ENCODE measurements at regions not wholly inside any gene's neighbourhood (a gene's known extent, or its start where the extent isn't known, plus 50 kb on each side); places are given as distances from the start of the nearest gene placed in this dataset.
"Not testable (repeated sequence)": the region's sequence is repeated elsewhere in the genome, so short reads cannot be mapped to it uniquely, and the experiment has no call there.

- no peaks in the 10 kb centered on the region; the same call in 1 of the 2 replicates for H3K4me1 ChIP-seq (ENCODE audit: insufficient read depth, low read length)
- no peak overlapping the region for H3K9ac ChIP-seq (ENCODE audit: low read depth, low read length)
- no peak overlapping the region for H3K27ac ChIP-seq (ENCODE audit: low read length)
- peaks cover 18% of the 10 kb centered on the region for H3K9me3 ChIP-seq (ENCODE audit: insufficient read depth, low read depth, low read length)
- H3K4me3 ChIP-seq (ENCODE audit: low read length): no peak overlapping the region
- no peaks in the 10 kb centered on the region for H3K27me3 ChIP-seq (ENCODE audit: insufficient read depth, low read length)
- H3K36me3 ChIP-seq (ENCODE audit: insufficient read depth, low read depth, low read length): no peaks in the 10 kb centered on the region
Measured at GRCh38 chr9:75231167-75231566, 142.9 kb downstream of the OSTF1 start.

DNA sequence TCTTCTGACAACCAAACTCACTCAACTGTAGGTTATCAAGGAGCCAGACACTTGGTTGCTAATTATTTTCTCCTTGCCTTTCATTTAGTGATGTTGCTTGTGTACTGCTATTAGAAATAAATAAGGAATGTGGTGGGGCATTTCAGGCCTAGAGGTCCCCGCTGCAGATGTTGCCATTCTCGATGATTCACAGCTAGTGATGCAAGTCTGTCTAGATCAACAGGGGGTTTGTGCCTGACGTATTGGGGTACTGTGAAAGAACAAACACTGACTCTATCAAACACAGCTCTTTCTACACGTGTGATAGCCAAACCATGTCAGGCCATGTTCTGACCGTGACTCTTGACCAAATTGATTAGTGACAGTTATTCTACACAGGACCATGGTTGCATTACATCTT is 144.7 kb downstream of the OSTF1 start:
- Histone ChIP-seq H3K9ac (ENCODE audit: low read depth, low read length) (no peak overlapping the region), H3K36me3 (ENCODE audit: insufficient read depth, low read depth, low read length) (no peaks in the 10 kb centered on the region), H3K4me1 (ENCODE audit: insufficient read depth, low read length) (no peaks in the 10 kb centered on the region), H3K27ac (ENCODE audit: low read length) (no peak overlapping the region), H3K4me3 (ENCODE audit: low read length) (no peak overlapping the region), H3K27me3 (ENCODE audit: insufficient read depth, low read length) (no peaks in the 10 kb centered on the region), H3K9me3 (ENCODE audit: insufficient read depth, low read depth, low read length) (peaks cover 16% of the 10 kb centered on the region)

- no peak overlapping the region for H3K27ac ChIP-seq (ENCODE audit: low read length)
- no peaks in the 10 kb centered on the region for H3K36me3 ChIP-seq (ENCODE audit: insufficient read depth, low read depth, low read length)
- no peak overlapping the region for H3K4me3 ChIP-seq (ENCODE audit: low read length)
Measured at GRCh38 chr9:75235632-75236031, 147.3 kb downstream of the OSTF1 start.

GRCh38 chr9:75238311-75238976 is 150.1 kb downstream of the OSTF1 start:
- Histone ChIP-seq H3K4me1 (ENCODE audit: insufficient read depth, low read length) (no peaks in the 10 kb centered on the region), H3K4me3 (ENCODE audit: low read length) (no peak overlapping the region), H3K27ac (ENCODE audit: low read length) (no peak overlapping the region), H3K27me3 (ENCODE audit: insufficient read depth, low read length) (no peaks in the 10 kb centered on the region), H3K9ac (ENCODE audit: low read depth, low read length) (no peak overlapping the region), H3K9me3 (ENCODE audit: insufficient read depth, low read depth, low read length) (peaks cover 16% of the 10 kb centered on the region), H3K36me3 (ENCODE audit: insufficient read depth, low read depth, low read length) (no peaks in the 10 kb centered on the region)

More at GRCh38 chr9:75235632-75236031, 147.3 kb downstream of the OSTF1 start:
- H3K9me3 ChIP-seq (ENCODE audit: insufficient read depth, low read depth, low read length): peaks cover 16% of the 10 kb centered on the region
- no peaks in the 10 kb centered on the region for H3K4me1 ChIP-seq (ENCODE audit: insufficient read depth, low read length)
- no peak overlapping the region for H3K9ac ChIP-seq (ENCODE audit: low read depth, low read length)
- H3K27me3 ChIP-seq (ENCODE audit: insufficient read depth, low read length): no peaks in the 10 kb centered on the region

- Histone ChIP-seq H3K9ac (ENCODE audit: low read depth, low read length) (no peak overlapping the region), H3K27ac (ENCODE audit: low read length) (no peak overlapping the region), H3K4me1 (ENCODE audit: insufficient read depth, low read length) (no peaks in the 10 kb centered on the region)
Measured at GRCh38 chr9:75239176-75239575, 150.9 kb downstream of the OSTF1 start.

DNA sequence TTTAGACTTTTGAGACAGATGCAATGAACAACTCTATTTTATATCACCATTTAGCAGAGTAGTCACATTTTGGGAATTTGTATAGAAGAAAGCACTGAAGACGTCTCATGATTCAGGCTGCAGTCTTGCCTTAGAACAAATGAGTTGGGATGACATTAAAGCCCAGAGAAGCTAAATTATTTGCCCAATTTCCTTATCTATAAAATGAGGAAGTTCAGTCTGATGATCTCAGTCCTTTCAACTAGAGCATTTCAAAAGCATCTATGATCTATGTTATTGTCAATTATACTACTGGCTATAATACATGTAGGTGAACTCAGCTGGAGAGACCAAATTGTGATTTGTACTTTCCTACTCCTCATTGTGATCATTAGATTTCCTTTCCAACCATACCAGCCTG is 154.1 kb downstream of the OSTF1 start:
- peaks cover 15% of the 10 kb centered on the region; the same call in 1 of the 2 replicates for H3K9me3 ChIP-seq (ENCODE audit: insufficient read depth, low read depth, low read length)
- no peak overlapping the region for H3K27ac ChIP-seq (ENCODE audit: low read length)
- no peaks in the 10 kb centered on the region for H3K36me3 ChIP-seq (ENCODE audit: insufficient read depth, low read depth, low read length)
- H3K4me1 ChIP-seq (ENCODE audit: insufficient read depth, low read length): no peaks in the 10 kb centered on the region
- no peak overlapping the region for H3K9ac ChIP-seq (ENCODE audit: low read depth, low read length)
- no peak overlapping the region for H3K4me3 ChIP-seq (ENCODE audit: low read length)
- H3K27me3 ChIP-seq (ENCODE audit: insufficient read depth, low read length): no peaks in the 10 kb centered on the region

More at GRCh38 chr9:75239176-75239575, 150.9 kb downstream of the OSTF1 start:
- no peaks in the 10 kb centered on the region for H3K27me3 ChIP-seq (ENCODE audit: insufficient read depth, low read length)
- no peak overlapping the region for H3K4me3 ChIP-seq (ENCODE audit: low read length)
- H3K36me3 ChIP-seq (ENCODE audit: insufficient read depth, low read depth, low read length): no peaks in the 10 kb centered on the region
- H3K9me3 ChIP-seq (ENCODE audit: insufficient read depth, low read depth, low read length): peaks cover 16% of the 10 kb centered on the region

DNA sequence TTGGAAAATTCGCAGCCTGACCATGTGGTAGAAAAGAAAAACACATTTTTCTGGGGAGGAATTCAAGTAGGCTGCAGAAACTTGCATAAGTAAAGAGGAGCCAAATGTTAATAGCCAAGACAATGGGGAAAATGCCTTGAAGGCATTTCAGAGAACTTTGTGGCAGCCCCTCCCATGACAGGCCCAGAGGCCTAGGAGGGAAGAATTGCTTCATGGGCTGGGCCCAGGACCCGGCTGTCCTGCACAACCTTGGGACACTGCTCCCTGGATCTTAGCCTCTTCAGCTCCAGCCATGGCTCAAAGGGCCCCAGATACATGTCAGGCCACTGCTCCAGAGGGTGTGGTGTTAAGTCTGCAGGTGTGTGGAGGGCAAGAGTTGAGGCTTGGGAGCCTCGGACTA is 158.6 kb downstream of the OSTF1 start:
- no peaks in the 10 kb centered on the region for H3K36me3 ChIP-seq (ENCODE audit: insufficient read depth, low read depth, low read length)
- no peak overlapping the region for H3K9ac ChIP-seq (ENCODE audit: low read depth, low read length)
- no peaks in the 10 kb centered on the region for H3K4me1 ChIP-seq (ENCODE audit: insufficient read depth, low read length)
- H3K27ac ChIP-seq (ENCODE audit: low read length): no peak overlapping the region
- H3K9me3 ChIP-seq (ENCODE audit: insufficient read depth, low read depth, low read length): peaks cover 24% of the 10 kb centered on the region
- no peak overlapping the region for H3K4me3 ChIP-seq (ENCODE audit: low read length)
- no peaks in the 10 kb centered on the region for H3K27me3 ChIP-seq (ENCODE audit: insufficient read depth, low read length)

DNA sequence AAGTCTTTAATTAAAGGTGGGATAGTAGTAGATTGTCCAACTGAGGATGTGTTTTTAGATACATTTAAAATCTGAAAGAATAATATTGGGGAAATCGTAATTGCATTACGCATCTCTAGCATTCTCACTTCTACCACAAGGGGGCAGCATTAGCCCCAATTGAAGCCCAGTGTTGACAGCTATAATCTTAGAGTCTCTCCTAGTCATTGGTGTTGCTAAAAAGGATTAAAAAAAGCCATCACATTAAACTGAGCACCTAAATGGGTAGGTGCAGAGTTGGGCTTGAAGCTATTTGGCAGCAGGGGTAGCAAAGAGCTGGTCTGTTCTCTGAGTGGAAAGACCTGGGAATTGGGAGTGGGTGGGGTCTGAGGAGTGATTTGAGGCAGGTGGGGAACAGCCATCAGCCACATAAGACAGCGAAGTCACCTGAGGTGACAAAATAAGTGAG is 177.2 kb downstream of the OSTF1 start:
- H3K27me3 ChIP-seq (ENCODE audit: insufficient read depth, low read length): no peaks in the 10 kb centered on the region
- no peaks in the 10 kb centered on the region for H3K9me3 ChIP-seq (ENCODE audit: insufficient read depth, low read depth, low read length)
- H3K4me1 ChIP-seq (ENCODE audit: insufficient read depth, low read length): no peaks in the 10 kb centered on the region
- H3K4me3 ChIP-seq (ENCODE audit: low read length): no peak overlapping the region
- no peak overlapping the region for H3K9ac ChIP-seq (ENCODE audit: low read depth, low read length)
- H3K27ac ChIP-seq (ENCODE audit: low read length): no peak overlapping the region
- H3K36me3 ChIP-seq (ENCODE audit: insufficient read depth, low read depth, low read length): no peaks in the 10 kb centered on the region

DNA sequence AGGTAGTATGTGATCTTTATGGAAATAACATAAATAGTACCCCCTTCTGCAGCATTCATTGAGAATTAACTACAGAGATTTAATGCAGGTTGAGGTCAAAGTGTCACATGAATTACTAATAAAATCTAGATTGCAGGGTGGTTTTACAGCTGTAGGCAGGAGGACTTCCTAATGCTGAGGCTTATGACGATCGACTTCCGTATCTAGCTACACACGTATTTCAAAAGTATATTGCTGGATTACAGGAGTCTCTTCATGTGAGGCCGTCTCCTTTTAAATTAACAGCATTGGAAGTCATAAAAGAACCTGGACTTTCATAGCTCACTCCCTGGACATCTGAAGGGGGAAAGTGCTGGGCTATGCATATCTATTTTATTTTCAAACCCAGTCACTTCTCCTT is 180.9 kb downstream of the OSTF1 start:
- Histone ChIP-seq H3K4me1 (ENCODE audit: insufficient read depth, low read length) (no peaks in the 10 kb centered on the region), H3K9me3 (ENCODE audit: insufficient read depth, low read depth, low read length) (peaks cover 18% of the 10 kb centered on the region), H3K27me3 (ENCODE audit: insufficient read depth, low read length) (no peaks in the 10 kb centered on the region), H3K4me3 (ENCODE audit: low read length) (no peak overlapping the region), H3K27ac (ENCODE audit: low read length) (no peak overlapping the region), H3K36me3 (ENCODE audit: insufficient read depth, low read depth, low read length) (no peaks in the 10 kb centered on the region), H3K9ac (ENCODE audit: low read depth, low read length) (no peak overlapping the region)

DNA sequence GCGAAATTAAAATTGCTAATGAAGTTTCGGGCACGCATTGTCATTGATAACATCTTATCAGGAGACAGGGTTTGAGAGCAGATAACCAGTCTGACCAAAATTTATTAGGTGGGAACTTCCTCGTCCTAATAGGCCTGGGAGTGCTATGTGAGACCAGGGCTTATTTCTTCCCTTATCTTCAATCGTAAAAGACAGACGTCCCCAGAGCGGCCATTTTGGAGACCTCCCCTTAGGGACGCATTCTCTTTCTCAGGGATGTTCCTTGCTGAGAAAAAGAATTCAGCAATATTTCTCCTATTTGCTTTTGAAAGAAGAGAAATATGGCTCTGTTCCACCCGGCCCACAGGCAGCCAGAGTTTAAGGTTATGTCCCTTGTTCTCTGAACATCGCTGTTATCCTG is 184.7 kb downstream of the OSTF1 start:
- peaks cover 31% of the 10 kb centered on the region for H3K9me3 ChIP-seq (ENCODE audit: insufficient read depth, low read depth, low read length)
- not testable (repeated sequence) for H3K4me1 ChIP-seq (ENCODE audit: insufficient read depth, low read length); H3K36me3 ChIP-seq (ENCODE audit: insufficient read depth, low read depth, low read length); H3K4me3 ChIP-seq (ENCODE audit: low read length); H3K27me3 ChIP-seq (ENCODE audit: insufficient read depth, low read length); H3K27ac ChIP-seq (ENCODE audit: low read length); H3K9ac ChIP-seq (ENCODE audit: low read depth, low read length)

DNA sequence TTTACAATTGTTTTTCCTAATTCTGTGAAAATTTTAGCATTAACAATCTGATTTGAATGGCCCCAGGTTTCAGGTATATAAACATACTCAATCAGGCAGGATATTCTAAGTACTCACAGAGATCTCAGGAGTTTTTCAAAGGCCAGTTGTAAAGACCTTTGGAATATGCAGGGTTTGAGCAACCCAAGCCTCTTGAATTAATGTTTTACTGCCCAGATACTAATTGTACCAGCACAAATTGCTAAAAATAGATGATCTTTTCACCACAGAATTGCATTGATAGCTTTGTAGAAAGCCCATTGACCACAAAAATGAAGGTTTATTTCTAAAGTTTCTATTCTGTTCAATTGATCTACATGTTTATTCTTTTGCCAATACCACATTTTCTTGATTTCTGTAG is 186.5 kb downstream of the OSTF1 start:
- no peak overlapping the region for H3K9ac ChIP-seq (ENCODE audit: low read depth, low read length)
- no peaks in the 10 kb centered on the region for H3K36me3 ChIP-seq (ENCODE audit: insufficient read depth, low read depth, low read length)
- H3K9me3 ChIP-seq (ENCODE audit: insufficient read depth, low read depth, low read length): peaks cover 31% of the 10 kb centered on the region
- H3K4me3 ChIP-seq (ENCODE audit: low read length): no peak overlapping the region
- no peaks in the 10 kb centered on the region for H3K27me3 ChIP-seq (ENCODE audit: insufficient read depth, low read length)
- no peaks in the 10 kb centered on the region for H3K4me1 ChIP-seq (ENCODE audit: insufficient read depth, low read length)
- H3K27ac ChIP-seq (ENCODE audit: low read length): no peak overlapping the region

DNA sequence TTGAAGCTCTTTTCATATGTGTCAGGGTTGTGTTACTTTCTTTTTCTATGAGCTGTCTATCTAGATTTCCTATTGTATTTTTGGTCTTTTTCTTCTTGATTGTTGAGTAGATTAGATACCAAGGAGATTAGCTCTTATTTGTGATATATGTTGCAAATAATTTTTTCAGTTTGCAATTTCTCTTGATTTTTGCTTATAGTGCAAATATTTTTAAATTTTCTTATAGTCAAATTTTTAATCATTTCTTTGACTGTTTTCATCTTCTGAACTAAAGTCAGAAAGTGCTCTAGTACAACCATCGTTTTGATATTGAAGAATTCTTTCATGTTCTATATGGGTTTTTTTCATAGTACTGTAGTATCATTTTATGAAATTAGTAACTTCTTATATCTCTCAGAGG is 193.7 kb downstream of the OSTF1 start:
- no peaks in the 10 kb centered on the region for H3K27me3 ChIP-seq (ENCODE audit: insufficient read depth, low read length)
- H3K4me3 ChIP-seq (ENCODE audit: low read length): no peak overlapping the region
- no peak overlapping the region for H3K27ac ChIP-seq (ENCODE audit: low read length)
- no peaks in the 10 kb centered on the region for H3K4me1 ChIP-seq (ENCODE audit: insufficient read depth, low read length)
- H3K9ac ChIP-seq (ENCODE audit: low read depth, low read length): no peak overlapping the region
- no peaks in the 10 kb centered on the region for H3K36me3 ChIP-seq (ENCODE audit: insufficient read depth, low read depth, low read length)
- peaks cover 6% of the 10 kb centered on the region; the same call in 1 of the 2 replicates for H3K9me3 ChIP-seq (ENCODE audit: insufficient read depth, low read depth, low read length)
